HEK293 (cell line): ENCODE measurements at regions not wholly inside any gene's neighbourhood (a gene's known extent, or its start where the extent isn't known, plus 50 kb on each side); places are given as distances from the start of the nearest gene placed in this dataset.

Experiments used
- MYNN ChIP-seq: fragments of 450-650 bp; formaldehyde crosslinking; IDR thresholded peaks from 2 replicates; pipeline ENCODE4 v1.5.1; 2016; ENCODE audit warnings: missing biosample characterization, missing genetic modification characterization, borderline replicate concordance
- SCRT1 ChIP-seq: fragments of 450-650 bp; formaldehyde crosslinking; IDR thresholded peaks from 2 replicates; pipeline ENCODE4 v1.5.1; 2016; ENCODE audit warnings: missing biosample characterization, missing genetic modification characterization, borderline replicate concordance
- SCRT2 ChIP-seq: fragments of 450-650 bp; formaldehyde crosslinking; IDR thresholded peaks from 2 replicates; pipeline ENCODE4 v1.5.1; 2016; ENCODE audit warnings: missing biosample characterization, missing genetic modification characterization
- ZNF16 ChIP-seq: fragments of 450-650 bp; formaldehyde crosslinking; IDR thresholded peaks from 2 replicates; pipeline ENCODE4 v1.5.1; 2016; ENCODE audit warnings: low read depth, missing biosample characterization, missing genetic modification characterization
- ZNF19 ChIP-seq: fragments of 450-650 bp; formaldehyde crosslinking; IDR thresholded peaks from 2 replicates; pipeline ENCODE4; 2016; ENCODE audit warnings: missing biosample characterization, missing genetic modification characterization, low read depth
- ZNF211 ChIP-seq: fragments of 450-650 bp; formaldehyde crosslinking; IDR thresholded peaks from 2 replicates; pipeline ENCODE4 v1.5.1; 2016; ENCODE audit warnings: low read depth, missing biosample characterization, missing genetic modification characterization
- ZNF214 ChIP-seq: fragments of 450-650 bp; formaldehyde crosslinking; IDR thresholded peaks from 2 replicates; pipeline ENCODE4 v1.5.1; 2017; ENCODE audit warnings: missing biosample characterization, mild to moderate bottlenecking, missing genetic modification characterization, borderline replicate concordance
- ZNF354C ChIP-seq: fragments of 450-650 bp; formaldehyde crosslinking; IDR thresholded peaks from 2 replicates; pipeline ENCODE4 v1.5.1; 2016; ENCODE audit warnings: missing biosample characterization, missing genetic modification characterization, low read depth, borderline replicate concordance
- ZNF530 ChIP-seq: fragments of 450-650 bp; formaldehyde crosslinking; IDR thresholded peaks from 2 replicates; pipeline ENCODE4 v1.5.1; 2016; ENCODE audit warnings: low read depth, missing biosample characterization, missing genetic modification characterization
- ZNF555 ChIP-seq: fragments of 450-650 bp; formaldehyde crosslinking; conservative IDR thresholded peaks from 2 replicates; pipeline ENCODE4 v1.5.1; 2017; ENCODE audit warnings: missing biosample characterization, mild to moderate bottlenecking, missing genetic modification characterization, inconsistent platforms
- ZNF571 ChIP-seq: fragments of 450-650 bp; formaldehyde crosslinking; IDR thresholded peaks from 2 replicates; pipeline ENCODE4 v1.5.0; 2017; ENCODE audit warnings: missing biosample characterization, missing genetic modification characterization
- ZNF626 ChIP-seq: fragments of 450-650 bp; sonication (Bioruptor Pico); formaldehyde crosslinking; IDR thresholded peaks from 2 replicates; pipeline ENCODE4 v1.5.1; 2018; ENCODE audit warnings: missing biosample characterization, missing genetic modification characterization, inconsistent platforms
- ZNF629 ChIP-seq: fragments of 450-650 bp; formaldehyde crosslinking; IDR thresholded peaks from 2 replicates; pipeline ENCODE4 v1.5.1; 2017; ENCODE audit warnings: missing biosample characterization, missing genetic modification characterization
- ZNF654 ChIP-seq: fragments of 450-650 bp; formaldehyde crosslinking; IDR thresholded peaks from 2 replicates; pipeline ENCODE4 v1.5.1; 2016; ENCODE audit warnings: low read depth, missing biosample characterization, missing genetic modification characterization
- ZNF768 ChIP-seq: fragments of 450-650 bp; formaldehyde crosslinking; IDR thresholded peaks from 2 replicates; pipeline ENCODE4 v1.5.1; 2018; ENCODE audit warnings: missing biosample characterization, mild to moderate bottlenecking, missing genetic modification characterization
- ZNF843 ChIP-seq: fragments of 450-650 bp; formaldehyde crosslinking; IDR thresholded peaks from 2 replicates; pipeline ENCODE4 v1.5.1; 2016; ENCODE audit warnings: missing biosample characterization, missing genetic modification characterization
- ZSCAN16 ChIP-seq: fragments of 450-650 bp; formaldehyde crosslinking; IDR thresholded peaks from 2 replicates; pipeline ENCODE4 v1.5.1; 2016; ENCODE audit warnings: missing biosample characterization, missing genetic modification characterization
- ZSCAN23 ChIP-seq: fragments of 450-650 bp; formaldehyde crosslinking; IDR thresholded peaks from 2 replicates; pipeline ENCODE4 v1.5.1; 2016; ENCODE audit warnings: missing biosample characterization, missing genetic modification characterization
- TF ChIP-seq, protein P1 (sequence below): fragments of 450-650 bp; formaldehyde crosslinking; IDR thresholded peaks from 2 replicates; pipeline ENCODE4 v1.5.1; 2016; ENCODE audit warnings: missing biosample characterization, missing genetic modification characterization
- TF ChIP-seq, protein P2 (sequence below): sonication (generic); formaldehyde crosslinking; IDR thresholded peaks from 2 replicates; pipeline ENCODE4 v1.8.1; 2022; ENCODE audit warnings: mild to moderate bottlenecking, moderate library complexity, missing genetic modification reagents
- TF ChIP-seq, protein P3 (sequence below): fragments of 450-650 bp; formaldehyde crosslinking; IDR thresholded peaks from 2 replicates; pipeline ENCODE4 v1.5.1; 2016; ENCODE audit warnings: missing biosample characterization, missing genetic modification characterization, borderline replicate concordance

DNA sequence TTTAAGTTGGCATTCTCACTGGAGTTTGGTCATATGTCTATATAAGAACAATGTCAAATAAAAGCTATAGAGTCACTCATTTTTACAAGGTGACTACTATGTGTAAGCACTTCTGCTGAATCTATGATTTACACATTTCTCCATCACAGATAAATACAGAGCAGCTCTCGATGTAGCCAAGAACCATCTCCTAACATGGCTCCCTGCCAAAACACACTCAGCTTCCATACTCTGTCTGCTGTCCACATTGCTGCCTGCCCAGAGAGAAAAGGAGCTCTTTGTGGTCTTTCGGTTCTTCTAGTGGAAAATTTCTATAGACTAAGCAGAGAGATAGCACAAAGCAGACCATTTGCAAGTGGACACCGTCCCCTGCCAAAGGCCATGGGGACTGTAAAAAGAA is 190.9 kb upstream of the KLF12 start (continued):
- TF ChIP-seq, protein P1, sequence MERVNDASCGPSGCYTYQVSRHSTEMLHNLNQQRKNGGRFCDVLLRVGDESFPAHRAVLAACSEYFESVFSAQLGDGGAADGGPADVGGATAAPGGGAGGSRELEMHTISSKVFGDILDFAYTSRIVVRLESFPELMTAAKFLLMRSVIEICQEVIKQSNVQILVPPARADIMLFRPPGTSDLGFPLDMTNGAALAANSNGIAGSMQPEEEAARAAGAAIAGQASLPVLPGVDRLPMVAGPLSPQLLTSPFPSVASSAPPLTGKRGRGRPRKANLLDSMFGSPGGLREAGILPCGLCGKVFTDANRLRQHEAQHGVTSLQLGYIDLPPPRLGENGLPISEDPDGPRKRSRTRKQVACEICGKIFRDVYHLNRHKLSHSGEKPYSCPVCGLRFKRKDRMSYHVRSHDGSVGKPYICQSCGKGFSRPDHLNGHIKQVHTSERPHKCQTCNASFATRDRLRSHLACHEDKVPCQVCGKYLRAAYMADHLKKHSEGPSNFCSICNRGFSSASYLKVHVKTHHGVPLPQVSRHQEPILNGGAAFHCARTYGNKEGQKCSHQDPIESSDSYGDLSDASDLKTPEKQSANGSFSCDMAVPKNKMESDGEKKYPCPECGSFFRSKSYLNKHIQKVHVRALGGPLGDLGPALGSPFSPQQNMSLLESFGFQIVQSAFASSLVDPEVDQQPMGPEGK (tag by site-specific recombination): no peak
- no peak for TF ChIP-seq ZSCAN16 (tag by site-specific recombination)
- TF ChIP-seq ZNF571: no peak
- no peak for TF ChIP-seq ZNF354C (tag by site-specific recombination)
- TF ChIP-seq ZNF768 (tag by site-specific recombination): no peak
- TF ChIP-seq SCRT2 (tag by site-specific recombination): no peak
- TF ChIP-seq ZNF211 (tag by site-specific recombination): no peak
- peak; percentile 95 for TF ChIP-seq ZNF843
- no peak for TF ChIP-seq ZNF626 (tag by site-specific recombination)
- TF ChIP-seq ZNF555 (tag by site-specific recombination): no peak
- TF ChIP-seq ZNF654 (tag by site-specific recombination): no peak
- peak; percentile 79 for TF ChIP-seq ZNF629 (tag by site-specific recombination)
- TF ChIP-seq, protein P2, sequence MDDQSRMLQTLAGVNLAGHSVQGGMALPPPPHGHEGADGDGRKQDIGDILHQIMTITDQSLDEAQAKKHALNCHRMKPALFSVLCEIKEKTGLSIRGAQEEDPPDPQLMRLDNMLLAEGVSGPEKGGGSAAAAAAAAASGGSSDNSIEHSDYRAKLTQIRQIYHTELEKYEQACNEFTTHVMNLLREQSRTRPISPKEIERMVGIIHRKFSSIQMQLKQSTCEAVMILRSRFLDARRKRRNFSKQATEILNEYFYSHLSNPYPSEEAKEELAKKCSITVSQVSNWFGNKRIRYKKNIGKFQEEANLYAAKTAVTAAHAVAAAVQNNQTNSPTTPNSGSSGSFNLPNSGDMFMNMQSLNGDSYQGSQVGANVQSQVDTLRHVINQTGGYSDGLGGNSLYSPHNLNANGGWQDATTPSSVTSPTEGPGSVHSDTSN (CRISPR knock-in tag): no peak
- no peak for TF ChIP-seq ZNF16
- no peak for TF ChIP-seq ZNF19 (tag by site-specific recombination)
- no peak for TF ChIP-seq ZSCAN23
- peak; percentile 67; the same call in 1 of the 2 replicates for TF ChIP-seq MYNN (tag by site-specific recombination)
- no peak for TF ChIP-seq SCRT1 (tag by site-specific recombination)
- TF ChIP-seq ZNF214 (tag by site-specific recombination): no peak
- TF ChIP-seq, protein P3, sequence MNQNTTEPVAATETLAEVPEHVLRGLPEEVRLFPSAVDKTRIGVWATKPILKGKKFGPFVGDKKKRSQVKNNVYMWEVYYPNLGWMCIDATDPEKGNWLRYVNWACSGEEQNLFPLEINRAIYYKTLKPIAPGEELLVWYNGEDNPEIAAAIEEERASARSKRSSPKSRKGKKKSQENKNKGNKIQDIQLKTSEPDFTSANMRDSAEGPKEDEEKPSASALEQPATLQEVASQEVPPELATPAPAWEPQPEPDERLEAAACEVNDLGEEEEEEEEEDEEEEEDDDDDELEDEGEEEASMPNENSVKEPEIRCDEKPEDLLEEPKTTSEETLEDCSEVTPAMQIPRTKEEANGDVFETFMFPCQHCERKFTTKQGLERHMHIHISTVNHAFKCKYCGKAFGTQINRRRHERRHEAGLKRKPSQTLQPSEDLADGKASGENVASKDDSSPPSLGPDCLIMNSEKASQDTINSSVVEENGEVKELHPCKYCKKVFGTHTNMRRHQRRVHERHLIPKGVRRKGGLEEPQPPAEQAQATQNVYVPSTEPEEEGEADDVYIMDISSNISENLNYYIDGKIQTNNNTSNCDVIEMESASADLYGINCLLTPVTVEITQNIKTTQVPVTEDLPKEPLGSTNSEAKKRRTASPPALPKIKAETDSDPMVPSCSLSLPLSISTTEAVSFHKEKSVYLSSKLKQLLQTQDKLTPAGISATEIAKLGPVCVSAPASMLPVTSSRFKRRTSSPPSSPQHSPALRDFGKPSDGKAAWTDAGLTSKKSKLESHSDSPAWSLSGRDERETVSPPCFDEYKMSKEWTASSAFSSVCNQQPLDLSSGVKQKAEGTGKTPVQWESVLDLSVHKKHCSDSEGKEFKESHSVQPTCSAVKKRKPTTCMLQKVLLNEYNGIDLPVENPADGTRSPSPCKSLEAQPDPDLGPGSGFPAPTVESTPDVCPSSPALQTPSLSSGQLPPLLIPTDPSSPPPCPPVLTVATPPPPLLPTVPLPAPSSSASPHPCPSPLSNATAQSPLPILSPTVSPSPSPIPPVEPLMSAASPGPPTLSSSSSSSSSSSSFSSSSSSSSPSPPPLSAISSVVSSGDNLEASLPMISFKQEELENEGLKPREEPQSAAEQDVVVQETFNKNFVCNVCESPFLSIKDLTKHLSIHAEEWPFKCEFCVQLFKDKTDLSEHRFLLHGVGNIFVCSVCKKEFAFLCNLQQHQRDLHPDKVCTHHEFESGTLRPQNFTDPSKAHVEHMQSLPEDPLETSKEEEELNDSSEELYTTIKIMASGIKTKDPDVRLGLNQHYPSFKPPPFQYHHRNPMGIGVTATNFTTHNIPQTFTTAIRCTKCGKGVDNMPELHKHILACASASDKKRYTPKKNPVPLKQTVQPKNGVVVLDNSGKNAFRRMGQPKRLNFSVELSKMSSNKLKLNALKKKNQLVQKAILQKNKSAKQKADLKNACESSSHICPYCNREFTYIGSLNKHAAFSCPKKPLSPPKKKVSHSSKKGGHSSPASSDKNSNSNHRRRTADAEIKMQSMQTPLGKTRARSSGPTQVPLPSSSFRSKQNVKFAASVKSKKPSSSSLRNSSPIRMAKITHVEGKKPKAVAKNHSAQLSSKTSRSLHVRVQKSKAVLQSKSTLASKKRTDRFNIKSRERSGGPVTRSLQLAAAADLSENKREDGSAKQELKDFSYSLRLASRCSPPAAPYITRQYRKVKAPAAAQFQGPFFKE (tag by site-specific recombination): no peak
- TF ChIP-seq ZNF530 (tag by site-specific recombination): no peak
